Suprapubic skin (tissue), 4 donors: ENCODE measurements at regions not wholly inside any gene's neighbourhood (a gene's known extent, or its start where the extent isn't known, plus 50 kb on each side); places are given as distances from the start of the nearest gene placed in this dataset.

Source experiments
- DNase-seq, 2 donors: peaks; one replicate each; pipeline ENCODE4 v3.0.0-alpha.2; 2019; ENCODE audit warnings: low spot score in 2 of 2
- H3K27ac ChIP-seq: fragments of 200-600 bp; sonication (generic); one replicate; pipeline ENCODE4 v1.5.1; 2019
- H3K27me3 ChIP-seq: fragments of 200-600 bp; sonication (generic); one replicate; pipeline ENCODE4 v1.5.1; 2019
- H3K36me3 ChIP-seq: fragments of 200-600 bp; sonication (generic); one replicate; pipeline ENCODE4 v1.5.1; 2019
- H3K4me1 ChIP-seq: fragments of 200-600 bp; sonication (generic); one replicate; pipeline ENCODE4 v1.5.1; 2019
- H3K4me3 ChIP-seq: fragments of 200-600 bp; sonication (generic); one replicate; pipeline ENCODE4 v1.5.1; 2019; ENCODE audit warnings: mild to moderate bottlenecking
- H3K9me3 ChIP-seq: fragments of 200-600 bp; sonication (generic); one replicate; pipeline ENCODE4 v1.5.1; 2019
- EP300 ChIP-seq: sonication (generic); formaldehyde crosslinking; IDR thresholded peaks from one replicate; pipeline ENCODE4 v1.6.1; 2017; ENCODE audit warnings: antibody characterized with exemption
- POLR2A ChIP-seq, 2 donors: fragments of 450-650 bp; IDR thresholded peaks; one replicate each; pipeline ENCODE4 v1.6.1; 2017; ENCODE audit warnings: antibody characterized with exemption in 2 of 2, mild to moderate bottlenecking in 2 of 2, moderate library complexity in 2 of 2
- POLR2AphosphoS5 ChIP-seq, 3 donors: sonication (generic); formaldehyde crosslinking; IDR thresholded peaks; one replicate each; pipeline ENCODE4 v1.6.1; 2017; ENCODE audit warnings: antibody characterized with exemption in 3 of 3
- WGBS: methylation state at CpG from one replicate; pipeline ENCODE4 v1.1.5; 2018; 5-methylcytosine and 5-hydroxymethylcytosine counted together
- TF ChIP-seq, protein P1 (sequence below), 2 donors: fragments of 200-600 bp in 1 of 2; fragments of 450-650 bp in 1 of 2; sonication (generic) in 1 of 2; IDR thresholded peaks; one replicate each; pipeline ENCODE4 v1.5.1; 2016 to 2019; ENCODE audit warnings: antibody characterized with exemption in 2 of 2, mild to moderate bottlenecking in 1 of 2, moderate library complexity in 1 of 2

DNA sequence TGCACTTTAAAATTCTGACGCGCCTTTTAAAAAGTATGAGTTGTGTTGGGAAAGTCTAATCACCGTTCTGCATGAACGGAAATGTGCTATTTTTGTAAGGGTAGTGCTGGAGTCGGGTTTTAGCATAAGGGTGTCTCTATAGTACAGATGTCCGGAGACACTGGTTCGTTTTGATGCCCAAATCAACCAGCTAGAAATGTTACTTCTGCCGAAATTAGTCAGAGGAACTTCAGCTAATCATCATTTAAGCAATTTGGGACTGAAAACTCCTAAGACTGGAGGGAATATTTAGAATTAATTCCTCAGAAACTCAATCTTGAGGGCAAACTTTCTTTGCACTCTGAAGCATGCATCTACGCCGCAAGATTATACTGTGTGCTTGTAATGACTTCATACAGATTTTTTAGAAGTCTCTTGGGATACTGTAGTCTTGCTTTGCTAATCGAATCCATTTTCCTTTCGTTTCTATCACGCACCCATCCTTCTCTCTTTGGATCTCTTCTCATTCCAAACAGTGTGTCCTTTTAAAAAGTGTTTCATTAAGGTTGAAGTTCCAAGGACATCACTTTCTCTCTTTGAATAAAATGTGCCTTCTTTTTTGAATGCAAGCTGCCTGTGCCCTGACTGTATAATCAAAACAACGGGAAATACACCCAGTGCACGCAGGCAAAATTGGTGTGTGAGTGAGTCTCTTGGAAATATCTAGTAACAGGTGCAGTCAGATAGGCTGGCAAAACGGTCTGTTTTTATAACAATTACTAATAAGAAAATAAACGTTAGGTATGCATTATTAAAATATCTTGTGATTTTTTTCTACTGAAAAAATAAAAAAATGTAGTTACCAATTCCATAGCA lies 270.9 kb upstream of the TCF4 start:
- no peak overlapping the region for H3K27ac ChIP-seq
- no peaks in the 10 kb centered on the region for H3K36me3 ChIP-seq
- H3K4me3 ChIP-seq, result peak overlapping the region; percentile 30
- no peak for TF ChIP-seq POLR2AphosphoS5 (IDR thresholded peaks at IDR 0.05)
- no peak for DNase-seq
- 61% methylated on average over 17 of the region's 17 CpGs for WGBS
- peaks cover 5% of the 10 kb centered on the region for H3K4me1 ChIP-seq
- H3K27me3 ChIP-seq, result no peaks in the 10 kb centered on the region
- H3K9me3 ChIP-seq, result no peaks in the 10 kb centered on the region

DNA sequence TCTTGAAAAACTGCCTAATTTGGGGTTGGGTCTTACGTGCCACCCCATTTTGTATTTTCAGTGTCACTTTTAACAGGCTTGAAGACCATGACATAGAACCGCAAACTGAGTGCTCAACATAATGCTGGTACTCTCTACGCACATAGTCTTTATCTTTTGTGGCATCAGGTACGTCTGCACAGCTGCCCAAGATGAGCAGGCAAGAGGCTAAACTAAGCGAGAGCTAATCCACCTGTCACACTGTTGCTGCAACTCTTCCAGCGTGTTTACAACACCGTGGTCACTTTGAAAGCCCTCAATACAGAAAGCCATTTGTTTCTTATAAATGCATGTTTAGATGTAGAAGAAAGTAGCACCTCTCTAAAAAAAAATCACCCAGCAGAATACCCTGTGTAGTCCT lies 270.0 kb upstream of the TCF4 start:
- TF ChIP-seq POLR2A (IDR thresholded peaks at IDR 0.05) (no peak), EP300 (no peak), POLR2AphosphoS5 (IDR thresholded peaks at IDR 0.05) (no peak)
- TF ChIP-seq, protein P1, sequence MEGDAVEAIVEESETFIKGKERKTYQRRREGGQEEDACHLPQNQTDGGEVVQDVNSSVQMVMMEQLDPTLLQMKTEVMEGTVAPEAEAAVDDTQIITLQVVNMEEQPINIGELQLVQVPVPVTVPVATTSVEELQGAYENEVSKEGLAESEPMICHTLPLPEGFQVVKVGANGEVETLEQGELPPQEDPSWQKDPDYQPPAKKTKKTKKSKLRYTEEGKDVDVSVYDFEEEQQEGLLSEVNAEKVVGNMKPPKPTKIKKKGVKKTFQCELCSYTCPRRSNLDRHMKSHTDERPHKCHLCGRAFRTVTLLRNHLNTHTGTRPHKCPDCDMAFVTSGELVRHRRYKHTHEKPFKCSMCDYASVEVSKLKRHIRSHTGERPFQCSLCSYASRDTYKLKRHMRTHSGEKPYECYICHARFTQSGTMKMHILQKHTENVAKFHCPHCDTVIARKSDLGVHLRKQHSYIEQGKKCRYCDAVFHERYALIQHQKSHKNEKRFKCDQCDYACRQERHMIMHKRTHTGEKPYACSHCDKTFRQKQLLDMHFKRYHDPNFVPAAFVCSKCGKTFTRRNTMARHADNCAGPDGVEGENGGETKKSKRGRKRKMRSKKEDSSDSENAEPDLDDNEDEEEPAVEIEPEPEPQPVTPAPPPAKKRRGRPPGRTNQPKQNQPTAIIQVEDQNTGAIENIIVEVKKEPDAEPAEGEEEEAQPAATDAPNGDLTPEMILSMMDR (IDR thresholded peaks at IDR 0.05), result no peak
- H3K9me3 ChIP-seq, result no peaks in the 10 kb centered on the region
- peak overlapping the region; percentile 30 for H3K4me3 ChIP-seq
- no peaks in the 10 kb centered on the region for H3K36me3 ChIP-seq
- 84% methylated on average over 7 of the region's 7 CpGs for WGBS
- DNase-seq, result no peak
- peaks cover 5% of the 10 kb centered on the region for H3K4me1 ChIP-seq
- no peak overlapping the region for H3K27ac ChIP-seq
- no peaks in the 10 kb centered on the region for H3K27me3 ChIP-seq

DNA sequence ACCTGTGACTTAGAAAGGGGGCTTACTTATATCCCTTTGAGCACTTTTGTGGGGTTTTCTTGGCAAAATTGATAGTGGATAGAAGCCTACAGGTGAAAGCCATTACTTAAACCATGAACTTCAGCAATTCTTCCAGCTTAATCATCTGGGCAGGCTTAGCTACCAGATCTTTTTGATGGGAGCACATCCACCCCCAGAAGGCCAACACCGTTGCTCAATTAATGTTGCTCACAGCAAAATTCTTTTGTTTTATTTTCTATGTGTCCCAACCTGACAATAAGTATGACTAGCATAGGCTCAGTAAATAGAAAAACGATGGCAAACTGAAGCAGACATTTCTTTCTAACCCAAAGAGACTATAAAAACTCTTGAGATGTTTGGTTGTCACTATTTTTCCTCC lies 269.4 kb upstream of the TCF4 start:
- Histone ChIP-seq H3K4me3 (no peak overlapping the region), H3K36me3 (no peaks in the 10 kb centered on the region), H3K27ac (no peak overlapping the region), H3K27me3 (no peaks in the 10 kb centered on the region), H3K4me1 (peaks cover 5% of the 10 kb centered on the region), H3K9me3 (no peaks in the 10 kb centered on the region)
- DNase-seq, result no peak
- WGBS, result 57% methylated on average over 2 of the region's 2 CpGs
- TF ChIP-seq, protein P1 (IDR thresholded peaks at IDR 0.05), result no peak
- TF ChIP-seq EP300 (no peak), POLR2A (IDR thresholded peaks at IDR 0.05) (no peak), POLR2AphosphoS5 (IDR thresholded peaks at IDR 0.05) (no peak)

DNA sequence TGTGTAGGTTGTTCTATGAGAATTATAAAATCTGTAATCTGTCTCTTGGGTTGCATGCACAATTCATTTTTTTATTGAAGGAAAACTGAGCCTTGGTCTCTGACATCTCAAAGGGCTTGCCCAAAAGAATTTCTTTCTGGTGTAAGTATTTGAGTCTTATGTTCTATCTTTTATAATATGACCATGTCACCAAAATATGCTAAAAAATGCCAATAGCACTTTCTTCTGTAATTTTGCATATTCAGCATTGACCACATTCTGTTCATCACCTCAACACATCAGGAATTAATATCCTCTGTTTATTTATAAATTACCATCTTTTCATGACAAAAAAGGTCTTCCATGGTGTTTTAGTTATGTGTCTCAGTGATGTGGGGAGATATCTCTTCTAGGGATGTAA lies 268.7 kb upstream of the TCF4 start:
- H3K4me1 ChIP-seq, result peaks cover 5% of the 10 kb centered on the region

DNA sequence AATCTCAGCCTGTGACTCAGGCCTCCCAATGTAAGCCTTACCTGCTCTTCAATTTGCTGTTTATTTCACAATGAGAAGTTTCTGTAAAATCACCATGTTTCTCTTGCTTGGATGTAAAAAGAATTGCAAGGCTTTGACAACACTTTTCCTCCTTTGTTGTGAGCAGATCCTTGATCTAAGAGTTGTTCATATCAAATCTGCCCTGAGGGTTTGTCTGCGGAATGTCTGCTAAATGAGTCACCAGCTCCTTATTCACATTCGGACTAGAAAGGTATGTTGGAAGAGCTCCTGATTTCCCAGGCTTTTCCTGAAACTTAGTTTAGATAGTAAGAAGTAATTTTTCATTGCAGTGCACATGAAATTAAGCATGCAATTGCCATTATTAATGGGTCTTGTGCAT lies 268.2 kb upstream of the TCF4 start:
- Histone ChIP-seq H3K27ac (no peak overlapping the region), H3K4me1 (peaks cover 5% of the 10 kb centered on the region), H3K9me3 (no peaks in the 10 kb centered on the region), H3K4me3 (no peak overlapping the region), H3K36me3 (no peaks in the 10 kb centered on the region), H3K27me3 (no peaks in the 10 kb centered on the region)
- DNase-seq, result no peak
- no peak for TF ChIP-seq EP300
- TF ChIP-seq, protein P1 (IDR thresholded peaks at IDR 0.05), result no peak
- 49% methylated on average over 2 of the region's 2 CpGs for WGBS

More for the DNA sequence above, 268.7 kb upstream of the TCF4 start:
- Histone ChIP-seq H3K36me3 (no peaks in the 10 kb centered on the region), H3K9me3 (no peaks in the 10 kb centered on the region), H3K4me3 (no peak overlapping the region), H3K27me3 (no peaks in the 10 kb centered on the region), H3K27ac (no peak overlapping the region)
- TF ChIP-seq POLR2A (IDR thresholded peaks at IDR 0.05) (no peak), POLR2AphosphoS5 (IDR thresholded peaks at IDR 0.05) (no peak), EP300 (no peak)
- TF ChIP-seq, protein P1 (IDR thresholded peaks at IDR 0.05), result no peak
- DNase-seq, result no peak

DNA sequence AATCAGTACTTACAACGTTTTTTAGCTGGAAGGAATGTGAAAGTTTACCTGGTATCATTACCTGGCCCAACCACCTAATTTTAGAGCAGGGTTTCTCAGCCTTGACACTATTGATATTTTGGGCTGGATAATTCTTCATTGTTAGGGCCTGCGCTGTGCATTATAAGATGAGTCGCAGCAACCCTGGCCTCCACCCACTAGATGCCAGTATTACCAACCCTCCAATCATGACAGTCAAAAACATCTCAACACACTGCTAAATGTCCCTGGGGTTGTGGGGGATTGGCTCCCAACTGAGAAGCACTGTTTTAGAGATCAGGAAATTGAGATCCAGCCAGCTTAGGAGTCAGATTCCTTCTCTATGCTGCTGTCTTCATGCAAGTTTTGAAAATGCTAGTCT lies 265.3 kb upstream of the TCF4 start:
- DNase-seq, result no peak
- no peaks in the 10 kb centered on the region for H3K9me3 ChIP-seq
- WGBS, result 82% methylated on average over 3 of the region's 3 CpGs
- H3K36me3 ChIP-seq, result no peaks in the 10 kb centered on the region
- TF ChIP-seq, protein P1 (IDR thresholded peaks at IDR 0.05), result no peak
- no peak for TF ChIP-seq EP300
- TF ChIP-seq POLR2A (IDR thresholded peaks at IDR 0.05), result no peak
- no peak overlapping the region for H3K27ac ChIP-seq
- no peak overlapping the region for H3K4me3 ChIP-seq
- H3K4me1 ChIP-seq, result peaks cover 5% of the 10 kb centered on the region
- H3K27me3 ChIP-seq, result no peaks in the 10 kb centered on the region
